ENCODE measurements at regions not wholly inside any gene's neighbourhood (a gene's known extent, or its start where the extent isn't known, plus 50 kb on each side); places are given as distances from the start of the nearest gene placed in this dataset.

GRCh38 chr1:73106931-73107330, 824.6 kb upstream of the NEGR1 start:
- H2AK5ac ChIP-seq (ENCODE audit: low read depth, low read length), result no peak overlapping the region
- H3K79me1 ChIP-seq (ENCODE audit: low read depth, low read length), result no peaks in the 10 kb centered on the region
- peaks cover 2 to 18% of the 10 kb centered on the region in 2 donors for H3K9me3 ChIP-seq (replicated peaks in 1 of 2; ENCODE audit: control insufficient read depth in 2 of 2, insufficient read depth in 1 of 2, low read depth in 1 of 2, low read length in 2 of 2)
- no peak overlapping the region for H3K27ac ChIP-seq (replicated peaks; ENCODE audit: low read length)
- H2AFZ ChIP-seq (ENCODE audit: low read length), result no peak overlapping the region
- no peak overlapping the region for H3K4me2 ChIP-seq (ENCODE audit: insufficient read depth, low read length, poor library complexity, severe bottlenecking)
- H2BK120ac ChIP-seq (ENCODE audit: low read depth, low read length), result no peak overlapping the region
- no peak overlapping the region for H3K4ac ChIP-seq (ENCODE audit: low read length)
- no peak overlapping the region for H2BK12ac ChIP-seq (ENCODE audit: low read length)
- H3K14ac ChIP-seq (ENCODE audit: low read length), result no peak overlapping the region
- no peak overlapping the region for H3K18ac ChIP-seq (ENCODE audit: low read length)
- no CpG with 5 or more reads among the region's 2 CpGs for WGBS, 2 donors (ENCODE audit: extremely low coverage in 2 of 2, insufficient read length in 2 of 2, insufficient replicate concordance in 1 of 2)
- H2BK5ac ChIP-seq (ENCODE audit: low read length), result no peak overlapping the region
- H4K91ac ChIP-seq (ENCODE audit: low read depth, low read length, poor library complexity), result no peak overlapping the region
- no peak overlapping the region for H3K23ac ChIP-seq (ENCODE audit: low read depth, low read length, poor library complexity)
- no peak overlapping the region for H2BK15ac ChIP-seq (ENCODE audit: low read length)
- H3K9ac ChIP-seq (ENCODE audit: low read depth, low read length, poor library complexity), result no peak overlapping the region
- no peaks in the 10 kb centered on the region for H3K27me3 ChIP-seq (ENCODE audit: control insufficient read depth in 3 of 3, insufficient read depth in 3 of 3, low read depth in 1 of 3, low read length in 3 of 3)
- DNase-seq (ENCODE audit: low spot score), result no peak
- H3K4me1 ChIP-seq (ENCODE audit: control insufficient read depth in 2 of 2, insufficient read depth in 1 of 2, low read depth in 1 of 2, low read length in 2 of 2), result no peaks in the 10 kb centered on the region
- no peak overlapping the region for H4K8ac ChIP-seq (ENCODE audit: low read depth, low read length)
- no peak overlapping the region for H3K4me3 ChIP-seq (ENCODE audit: low read length in 2 of 2)
- H3K36me3 ChIP-seq (replicated peaks in 1 of 2; ENCODE audit: control insufficient read depth in 2 of 2, insufficient read depth in 2 of 2, low read length in 2 of 2), result no peaks in the 10 kb centered on the region

- no peak overlapping the region for H3K4me3 ChIP-seq (ENCODE audit: low read length in 2 of 2)
- no peak overlapping the region for H2BK12ac ChIP-seq (ENCODE audit: low read length)
- H3K23ac ChIP-seq (ENCODE audit: low read depth, low read length, poor library complexity), result no peak overlapping the region
- H2AFZ ChIP-seq (ENCODE audit: low read length), result no peak overlapping the region
- no peak overlapping the region for H4K91ac ChIP-seq (ENCODE audit: low read depth, low read length, poor library complexity)
- H3K9me3 ChIP-seq (replicated peaks in 1 of 2; ENCODE audit: control insufficient read depth in 2 of 2, insufficient read depth in 1 of 2, low read depth in 1 of 2, low read length in 2 of 2), result peaks cover 2 to 18% of the 10 kb centered on the region in 2 donors
- no peak overlapping the region for H3K18ac ChIP-seq (ENCODE audit: low read length)
- WGBS, 2 donors (ENCODE audit: extremely low coverage in 2 of 2, insufficient read length in 2 of 2, insufficient replicate concordance in 1 of 2), result no CpG with 5 or more reads among the region's 16 CpGs
- no peak overlapping the region for H4K8ac ChIP-seq (ENCODE audit: low read depth, low read length)
- H2BK5ac ChIP-seq (ENCODE audit: low read length), result no peak overlapping the region
- H3K4me2 ChIP-seq (ENCODE audit: insufficient read depth, low read length, poor library complexity, severe bottlenecking), result no peak overlapping the region
- no peak for DNase-seq (ENCODE audit: low spot score)
- H3K27ac ChIP-seq (replicated peaks; ENCODE audit: low read length), result no peak overlapping the region
- H3K9ac ChIP-seq (ENCODE audit: low read depth, low read length, poor library complexity), result no peak overlapping the region
- H3K79me1 ChIP-seq (ENCODE audit: low read depth, low read length), result no peaks in the 10 kb centered on the region
- peak overlapping the region; percentile 21 for H3K14ac ChIP-seq (ENCODE audit: low read length)
- no peak overlapping the region for H2AK5ac ChIP-seq (ENCODE audit: low read depth, low read length)
- no peak overlapping the region for H2BK120ac ChIP-seq (ENCODE audit: low read depth, low read length)
- no peak overlapping the region for H3K4ac ChIP-seq (ENCODE audit: low read length)
- no peaks in the 10 kb centered on the region for H3K4me1 ChIP-seq (ENCODE audit: control insufficient read depth in 2 of 2, insufficient read depth in 1 of 2, low read depth in 1 of 2, low read length in 2 of 2)
- H3K27me3 ChIP-seq (ENCODE audit: control insufficient read depth in 3 of 3, insufficient read depth in 3 of 3, low read depth in 1 of 3, low read length in 3 of 3), result no peaks in the 10 kb centered on the region
- no peaks in the 10 kb centered on the region for H3K36me3 ChIP-seq (replicated peaks in 1 of 2; ENCODE audit: control insufficient read depth in 2 of 2, insufficient read depth in 2 of 2, low read length in 2 of 2)
- no peak overlapping the region for H2BK15ac ChIP-seq (ENCODE audit: low read length)
Measured at GRCh38 chr1:73105755-73106154, 823.4 kb upstream of the NEGR1 start.

DNA sequence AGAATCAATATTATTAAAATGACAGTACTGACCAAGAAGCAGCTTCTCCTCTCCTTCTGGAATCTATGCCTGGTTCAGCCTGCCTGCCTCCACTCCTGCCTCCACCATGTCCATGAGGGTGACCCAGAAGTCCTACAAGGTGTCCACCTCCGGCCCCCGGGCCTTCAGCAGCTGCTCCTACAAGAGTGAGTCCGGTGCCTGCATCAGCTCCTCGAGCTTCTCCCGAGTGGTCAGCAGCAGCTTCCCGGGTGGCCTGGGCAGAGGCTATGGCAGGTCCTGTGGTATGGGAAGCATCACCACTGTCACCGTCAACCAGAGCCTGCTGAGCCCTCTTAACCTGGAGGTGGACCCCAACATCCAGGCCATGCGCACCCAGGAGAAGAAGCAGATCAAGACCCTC, 822.4 kb upstream of the NEGR1 start:
- no peak overlapping the region for H4K8ac ChIP-seq (ENCODE audit: low read depth, low read length)
- no peaks in the 10 kb centered on the region for H3K36me3 ChIP-seq (replicated peaks in 1 of 2; ENCODE audit: control insufficient read depth in 2 of 2, insufficient read depth in 2 of 2, low read length in 2 of 2)
- no peak overlapping the region for H3K14ac ChIP-seq (ENCODE audit: low read length)
- no peak overlapping the region for H3K23ac ChIP-seq (ENCODE audit: low read depth, low read length, poor library complexity)
- H3K9ac ChIP-seq (ENCODE audit: low read depth, low read length, poor library complexity), result no peak overlapping the region
- no peak overlapping the region for H2AK5ac ChIP-seq (ENCODE audit: low read depth, low read length)
- no peak overlapping the region for H3K18ac ChIP-seq (ENCODE audit: low read length)
- no peak for DNase-seq (ENCODE audit: low spot score)
- no peak overlapping the region for H2BK5ac ChIP-seq (ENCODE audit: low read length)
- H3K27me3 ChIP-seq (ENCODE audit: control insufficient read depth in 3 of 3, insufficient read depth in 3 of 3, low read depth in 1 of 3, low read length in 3 of 3), result no peaks in the 10 kb centered on the region
- H3K27ac ChIP-seq (replicated peaks; ENCODE audit: low read length), result no peak overlapping the region
- H3K4me1 ChIP-seq (ENCODE audit: control insufficient read depth in 2 of 2, insufficient read depth in 1 of 2, low read depth in 1 of 2, low read length in 2 of 2), result no peaks in the 10 kb centered on the region
- no peaks in the 10 kb centered on the region for H3K79me1 ChIP-seq (ENCODE audit: low read depth, low read length)
- WGBS, 2 donors (ENCODE audit: extremely low coverage in 2 of 2, insufficient read length in 2 of 2, insufficient replicate concordance in 1 of 2), result no CpG with 5 or more reads among the region's 8 CpGs
- H3K9me3 ChIP-seq (replicated peaks in 1 of 2; ENCODE audit: control insufficient read depth in 2 of 2, insufficient read depth in 1 of 2, low read depth in 1 of 2, low read length in 2 of 2), result peaks cover 2 to 18% of the 10 kb centered on the region in 2 donors
- H3K4me2 ChIP-seq (ENCODE audit: insufficient read depth, low read length, poor library complexity, severe bottlenecking), result no peak overlapping the region
- H2BK120ac ChIP-seq (ENCODE audit: low read depth, low read length), result no peak overlapping the region
- no peak overlapping the region for H4K91ac ChIP-seq (ENCODE audit: low read depth, low read length, poor library complexity)
- H3K4me3 ChIP-seq (ENCODE audit: low read length in 2 of 2), result no peak overlapping the region
- no peak overlapping the region for H3K4ac ChIP-seq (ENCODE audit: low read length)
- no peak overlapping the region for H2AFZ ChIP-seq (ENCODE audit: low read length)
- no peak overlapping the region for H2BK15ac ChIP-seq (ENCODE audit: low read length)
- no peak overlapping the region for H2BK12ac ChIP-seq (ENCODE audit: low read length)

DNA sequence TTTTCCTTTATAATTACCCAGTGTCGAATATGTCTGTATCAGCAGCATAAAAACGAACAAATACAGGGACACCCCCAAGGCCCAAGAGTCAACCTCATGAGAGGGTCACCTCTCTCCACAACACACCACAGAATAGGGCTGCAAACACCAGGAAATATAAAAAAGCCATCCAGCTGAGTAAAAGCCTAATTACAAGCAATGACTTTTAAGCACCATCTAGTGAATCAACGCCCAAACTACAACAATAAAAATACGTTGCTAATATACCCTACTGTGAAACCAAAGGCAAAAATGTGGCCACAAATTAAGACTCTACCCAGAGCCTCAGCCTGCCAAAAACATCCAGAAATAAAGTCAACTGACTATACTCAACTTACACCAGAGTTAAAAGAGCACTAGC, 817.9 kb upstream of the NEGR1 start:
- Histone ChIP-seq H2BK120ac (ENCODE audit: low read depth, low read length) (no peak overlapping the region), H3K9ac (ENCODE audit: low read depth, low read length, poor library complexity) (no peak overlapping the region), H3K36me3 (replicated peaks in 1 of 2; ENCODE audit: control insufficient read depth in 2 of 2, insufficient read depth in 2 of 2, low read length in 2 of 2) (no peaks in the 10 kb centered on the region), H2BK15ac (ENCODE audit: low read length) (no peak overlapping the region), H3K27ac (replicated peaks; ENCODE audit: low read length) (no peak overlapping the region), H3K79me1 (ENCODE audit: low read depth, low read length) (no peaks in the 10 kb centered on the region), H3K4me2 (ENCODE audit: insufficient read depth, low read length, poor library complexity, severe bottlenecking) (no peak overlapping the region), H2BK5ac (ENCODE audit: low read length) (no peak overlapping the region), H2AFZ (ENCODE audit: low read length) (no peak overlapping the region), H3K4me3 (ENCODE audit: low read length in 2 of 2) (no peak overlapping the region), H4K91ac (ENCODE audit: low read depth, low read length, poor library complexity) (no peak overlapping the region), H2BK12ac (ENCODE audit: low read length) (no peak overlapping the region), H3K9me3 (replicated peaks in 1 of 2; ENCODE audit: control insufficient read depth in 2 of 2, insufficient read depth in 1 of 2, low read depth in 1 of 2, low read length in 2 of 2) (peaks cover 0 to 13% of the 10 kb centered on the region in 2 donors), H3K4me1 (ENCODE audit: control insufficient read depth in 2 of 2, insufficient read depth in 1 of 2, low read depth in 1 of 2, low read length in 2 of 2) (no peaks in the 10 kb centered on the region), H4K8ac (ENCODE audit: low read depth, low read length) (no peak overlapping the region), H3K18ac (ENCODE audit: low read length) (no peak overlapping the region), H3K23ac (ENCODE audit: low read depth, low read length, poor library complexity) (no peak overlapping the region), H3K14ac (ENCODE audit: low read length) (no peak overlapping the region), H2AK5ac (ENCODE audit: low read depth, low read length) (no peak overlapping the region), H3K4ac (ENCODE audit: low read length) (no peak overlapping the region), H3K27me3 (ENCODE audit: control insufficient read depth in 3 of 3, insufficient read depth in 3 of 3, low read depth in 1 of 3, low read length in 3 of 3) (no peaks in the 10 kb centered on the region)
- WGBS, 2 donors (ENCODE audit: extremely low coverage in 2 of 2, insufficient read length in 2 of 2, insufficient replicate concordance in 1 of 2), result no CpG with 5 or more reads among the region's 4 CpGs
- DNase-seq (ENCODE audit: low spot score), result no peak
